GM12865 (cell line): ENCODE measurements at regions not wholly inside any gene's neighbourhood (a gene's known extent, or its start where the extent isn't known, plus 50 kb on each side); places are given as distances from the start of the nearest gene placed in this dataset.

ENCODE experiments used
- DNase-seq: peaks from one replicate; pipeline ENCODE4 v3.0.0; 2010; ENCODE audit warnings: low read depth
- H3K4me3 ChIP-seq: 2 replicates; pipeline ENCODE4 v1.5.1; 2011; ENCODE audit warnings: mild to moderate bottlenecking, low read depth, low read length, control low read depth
- CTCF ChIP-seq: IDR thresholded peaks from 2 replicates; pipeline ENCODE4 v1.5.1; 2011; ENCODE audit warnings: low read length, control low read depth, low read depth, inconsistent platforms; ENCODE audit not compliant: insufficient read depth; ENCODE audit errors: missing control alignments

- TF ChIP-seq CTCF = no peak
- no peak for DNase-seq
- no peak overlapping the region for H3K4me3 ChIP-seq
Measured at GRCh38 chr5:8060235-8060952, 191.4 kb downstream of the MTRR start.

GRCh38 chr5:8060953-8061429, 192.0 kb downstream of the MTRR start:
- TF ChIP-seq CTCF = no peak
- no peak for DNase-seq
- no peak overlapping the region for H3K4me3 ChIP-seq

GRCh38 chr5:8062521-8062920, 193.6 kb downstream of the MTRR start:
- no peak for DNase-seq
- no peak for TF ChIP-seq CTCF

GRCh38 chr5:8068078-8068477, 199.1 kb downstream of the MTRR start:
- no peak for DNase-seq
- TF ChIP-seq CTCF = no peak
- no peak overlapping the region for H3K4me3 ChIP-seq

More at GRCh38 chr5:8062521-8062920, 193.6 kb downstream of the MTRR start:
- no peak overlapping the region for H3K4me3 ChIP-seq

- no peak overlapping the region for H3K4me3 ChIP-seq
- no peak for TF ChIP-seq CTCF
- DNase-seq = no peak
Measured at GRCh38 chr5:8070138-8070537, 201.2 kb downstream of the MTRR start.

GRCh38 chr5:8079056-8079455, 210.1 kb downstream of the MTRR start:
- H3K4me3 ChIP-seq = no peak overlapping the region
- TF ChIP-seq CTCF = no peak
- no peak for DNase-seq

- TF ChIP-seq CTCF = no peak
- DNase-seq = no peak
- H3K4me3 ChIP-seq = no peak overlapping the region
Measured at GRCh38 chr5:8081179-8081578, 212.2 kb downstream of the MTRR start.
